Activated T-cell treated with anti-CD3 and anti-CD28 coated beads, Interleukin-2, amount 50 U/mL, for 48 hours (primary cell): ENCODE measurements at regions not wholly inside any gene's neighbourhood (a gene's known extent, or its start where the extent isn't known, plus 50 kb on each side); places are given as distances from the start of the nearest gene placed in this dataset.

Source experiments
- DNase-seq, 2 experiments: peaks; one replicate each; pipeline ENCODE4 v3.0.0-alpha.2; 2020

DNA sequence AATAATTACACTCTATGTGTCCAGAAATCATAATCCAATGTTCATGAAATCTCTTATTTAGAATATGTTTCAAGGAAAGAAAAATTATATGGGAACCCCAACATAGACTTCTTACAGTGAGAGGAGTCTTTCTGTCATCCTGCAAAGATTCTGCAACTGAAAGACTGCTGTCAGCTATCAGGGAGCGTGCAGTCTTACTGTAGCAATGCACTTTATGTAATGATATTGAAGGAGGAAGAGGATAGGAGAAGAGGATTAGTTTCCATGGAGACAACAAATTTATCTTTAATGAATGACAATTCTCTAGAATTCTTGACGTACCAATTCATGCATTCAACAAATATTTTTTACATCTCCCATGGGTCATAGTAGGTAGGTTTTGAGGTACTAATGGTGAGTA, 61.3 kb upstream of the MYT1L start:
- no peak for DNase-seq

GRCh38 chr2:2389215-2389614, 58.1 kb upstream of the MYT1L start:
- no peak for DNase-seq
